Eye (tissue), 1 donor: ENCODE measurements at regions not wholly inside any gene's neighbourhood (a gene's known extent, or its start where the extent isn't known, plus 50 kb on each side); places are given as distances from the start of the nearest gene placed in this dataset.

Experiments used
- DNase-seq: peaks from one replicate; pipeline ENCODE4 v3.0.0-alpha.2; 2015

DNA sequence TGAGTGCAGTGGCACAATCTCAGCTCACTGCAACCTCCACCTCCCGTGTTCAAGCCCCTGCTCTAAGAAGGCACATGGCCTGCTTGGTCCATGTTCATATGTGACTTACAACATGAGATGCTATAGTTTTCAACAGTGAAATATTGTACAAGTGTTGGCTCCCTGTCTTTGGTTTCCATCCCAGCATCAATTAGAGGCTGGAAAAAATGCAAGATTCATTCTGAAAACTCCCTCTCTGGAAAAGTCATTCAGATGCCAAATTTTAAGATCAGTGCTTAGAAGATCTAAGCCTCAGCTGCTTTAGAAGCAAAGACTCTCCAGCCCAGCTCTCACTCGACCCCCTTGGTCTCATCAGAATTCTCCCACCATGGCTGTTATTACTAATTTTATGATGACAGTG lies 398.9 kb downstream of the KIF16B start:
- DNase-seq: no peak

DNA sequence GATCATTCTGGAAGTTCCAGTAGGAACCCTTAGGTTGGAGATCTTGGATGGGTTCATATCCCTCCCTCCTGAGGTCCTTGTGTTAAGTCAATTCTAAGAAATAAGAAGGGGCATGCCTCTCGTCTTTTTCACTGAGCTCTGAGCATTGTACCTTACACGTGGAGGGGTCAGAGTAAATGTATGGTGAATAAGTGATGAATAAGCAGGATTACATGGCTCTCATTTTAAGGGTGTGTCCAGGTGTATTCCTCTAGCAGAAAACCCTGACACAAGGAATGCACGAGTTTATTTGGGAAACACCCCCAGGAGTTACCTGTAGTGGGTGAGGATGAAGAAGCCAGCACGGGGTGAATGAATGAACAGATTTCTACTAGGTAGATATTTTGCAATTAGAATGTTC lies 400.2 kb downstream of the KIF16B start:
- DNase-seq: no peak

DNA sequence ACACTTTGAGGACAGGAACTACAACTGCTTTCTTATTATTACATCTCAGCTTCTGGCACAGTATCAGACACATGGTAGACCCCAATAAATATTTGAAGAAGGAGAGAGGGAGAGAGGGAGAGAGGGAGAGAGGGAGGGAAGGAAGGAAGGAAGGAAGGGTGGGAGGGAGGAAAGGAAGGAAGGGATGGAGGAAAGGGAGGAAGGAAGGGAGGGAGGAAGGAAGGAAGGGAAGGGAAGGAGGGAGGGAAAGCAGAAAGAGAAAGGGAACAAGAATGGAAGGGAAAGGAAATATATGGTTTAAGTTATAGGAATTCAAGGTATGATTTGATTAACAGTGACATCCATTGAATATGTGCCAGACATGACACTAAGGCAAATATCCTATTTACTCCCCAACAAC lies 402.1 kb downstream of the KIF16B start:
- DNase-seq: no peak

- DNase-seq: no peak
These were observed 402.8 kb downstream of the KIF16B start for GRCh38 chr20:16170406-16170971.

DNA sequence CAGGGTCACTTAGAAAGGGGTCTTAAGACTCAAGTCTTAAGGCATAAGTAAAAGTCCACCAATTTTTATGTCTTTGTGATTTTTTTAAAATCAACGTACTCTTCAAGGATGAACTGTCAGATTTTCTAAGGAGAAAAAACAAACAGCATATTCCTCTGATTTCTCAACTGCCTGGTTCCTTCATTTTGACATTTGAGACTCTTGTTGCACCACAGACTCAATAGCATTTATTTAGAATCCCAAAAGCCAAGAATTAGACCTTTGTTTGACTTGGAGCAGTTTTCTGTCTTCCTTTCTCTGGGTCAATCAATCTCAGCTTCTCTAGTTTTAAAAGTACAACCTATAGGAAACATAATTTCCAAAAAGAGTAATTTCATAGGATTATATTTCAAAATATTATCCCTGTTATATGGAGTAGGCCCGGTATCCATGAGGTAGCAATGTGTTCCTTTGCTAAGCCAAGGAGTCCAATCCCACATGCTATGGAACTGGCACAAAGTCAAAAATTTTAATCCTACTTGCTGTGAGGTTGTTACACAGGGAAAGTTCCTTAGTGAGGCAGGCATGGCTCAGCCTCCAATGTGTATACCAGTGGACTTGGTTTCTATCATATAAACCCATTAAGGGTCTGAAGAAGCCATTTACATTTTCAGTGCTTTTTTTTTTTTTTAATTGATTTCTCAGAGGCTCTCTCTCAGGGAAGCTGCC lies 405.7 kb downstream of the KIF16B start:
- peak; percentile 58 for DNase-seq

- DNase-seq: no peak
These were observed 406.5 kb downstream of the KIF16B start for GRCh38 chr20:16166737-16167136.

DNA sequence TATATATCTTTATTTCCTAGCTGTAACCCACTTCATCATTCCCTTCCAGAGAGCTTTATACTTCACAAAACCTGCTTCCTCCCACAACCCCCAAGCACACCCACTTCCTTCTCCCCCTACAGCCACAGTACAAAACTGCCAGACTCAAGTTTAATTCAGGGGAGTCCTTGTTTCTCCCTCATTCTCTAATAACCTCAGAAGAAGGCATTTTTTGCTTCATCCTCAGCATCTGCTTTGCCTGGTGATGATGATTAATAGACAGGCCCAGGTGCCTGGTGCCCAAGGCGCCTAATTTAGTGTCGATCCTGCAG lies 414.3 kb downstream of the KIF16B start:
- no peak for DNase-seq

DNA sequence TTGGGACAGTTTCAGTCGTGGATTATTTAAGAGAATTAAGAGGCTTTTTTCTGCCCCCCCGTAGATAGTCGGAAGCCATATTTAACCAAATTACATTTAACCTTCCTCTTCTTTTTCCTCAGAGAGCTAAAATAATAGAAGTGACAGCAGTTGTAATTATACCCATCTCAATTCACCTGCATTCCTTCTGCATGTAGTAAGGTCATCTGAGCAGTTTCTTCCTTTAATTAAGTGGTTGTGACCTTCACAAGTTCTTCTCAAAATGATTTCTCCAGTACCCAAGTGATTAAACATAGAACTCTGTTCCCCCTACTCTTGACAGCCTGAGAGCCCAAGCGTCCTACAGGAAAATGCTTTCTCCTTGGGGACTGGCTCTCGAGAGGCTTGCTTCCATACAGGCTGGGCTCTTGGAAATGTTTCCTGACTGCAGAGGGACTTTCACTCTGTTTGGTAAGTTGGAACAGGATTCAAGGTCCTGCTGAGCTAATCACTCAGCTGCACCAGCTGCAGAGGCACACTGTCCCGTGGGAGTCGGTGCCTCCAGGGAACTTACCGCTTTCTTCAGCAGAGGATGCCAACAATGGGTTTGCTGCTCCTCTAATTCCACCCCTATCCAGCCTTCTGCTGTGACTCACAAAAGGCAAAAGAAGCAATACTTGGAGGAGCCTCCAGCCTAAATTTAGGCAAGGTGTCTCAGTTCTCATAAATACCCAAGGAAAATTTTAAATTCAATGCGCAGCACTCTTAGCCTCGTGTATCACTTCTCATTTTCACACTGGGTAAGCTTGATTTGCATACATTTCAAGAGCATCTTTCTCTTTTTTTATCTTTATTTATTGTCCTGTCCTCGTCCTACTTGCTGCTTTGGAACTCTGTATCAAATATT lies 414.9 kb downstream of the KIF16B start:
- no peak for DNase-seq

DNA sequence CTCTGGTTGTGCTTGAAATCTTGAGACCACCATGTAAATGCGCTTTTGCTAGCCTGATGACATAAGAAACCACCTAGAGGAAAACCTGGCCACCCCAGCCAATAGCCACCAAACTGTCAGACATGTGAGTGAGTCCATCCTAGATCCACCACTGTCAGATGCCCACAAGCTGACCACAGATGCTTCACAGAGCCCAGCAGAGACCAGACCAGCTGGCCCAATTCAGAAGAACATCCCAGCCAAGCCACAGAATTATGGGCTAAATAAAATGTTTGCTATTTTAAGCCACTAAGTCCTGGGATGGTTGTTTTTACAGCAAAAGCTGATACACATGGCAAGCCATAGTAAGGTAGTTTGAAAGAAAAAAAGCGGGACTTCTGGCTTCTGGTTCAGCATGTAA lies 425.3 kb downstream of the KIF16B start:
- no peak for DNase-seq

- DNase-seq: no peak
These were observed 426.0 kb downstream of the KIF16B start for GRCh38 chr20:16147216-16147615.

- DNase-seq: no peak
These were observed 427.3 kb downstream of the KIF16B start for GRCh38 chr20:16145919-16146318.

GRCh38 chr20:16143596-16143995 lies 429.7 kb downstream of the KIF16B start:
- no peak for DNase-seq

- DNase-seq: no peak
These were observed 437.6 kb downstream of the KIF16B start for GRCh38 chr20:16135630-16136029.

GRCh38 chr20:16132036-16132798 lies 441.0 kb downstream of the KIF16B start:
- no peak for DNase-seq

GRCh38 chr20:16129411-16129810 lies 443.8 kb downstream of the KIF16B start:
- DNase-seq: no peak

GRCh38 chr20:16128538-16129106 lies 444.6 kb downstream of the KIF16B start:
- DNase-seq: no peak

DNA sequence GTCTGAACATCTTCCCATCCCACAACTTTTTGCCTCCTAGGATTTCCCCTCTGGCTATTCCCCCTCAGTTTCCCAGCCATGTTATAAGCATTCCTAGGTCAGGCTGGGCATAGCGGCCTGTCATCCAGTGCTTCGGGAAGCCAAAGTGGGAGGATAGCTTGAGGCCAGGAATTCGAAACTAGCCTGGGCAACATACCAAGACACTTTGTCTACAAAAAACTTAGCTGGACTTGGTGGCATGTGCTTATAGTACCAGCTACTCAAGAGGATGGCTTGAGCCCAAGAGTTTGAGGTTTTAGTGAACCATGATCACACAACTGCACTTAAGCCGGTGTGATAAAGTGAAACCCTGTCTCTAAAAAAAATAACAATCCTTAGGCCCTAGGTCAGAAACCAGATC lies 447.4 kb downstream of the KIF16B start:
- DNase-seq: no peak

GRCh38 chr20:16124911-16125776 lies 448.1 kb downstream of the KIF16B start:
- DNase-seq: no peak

DNA sequence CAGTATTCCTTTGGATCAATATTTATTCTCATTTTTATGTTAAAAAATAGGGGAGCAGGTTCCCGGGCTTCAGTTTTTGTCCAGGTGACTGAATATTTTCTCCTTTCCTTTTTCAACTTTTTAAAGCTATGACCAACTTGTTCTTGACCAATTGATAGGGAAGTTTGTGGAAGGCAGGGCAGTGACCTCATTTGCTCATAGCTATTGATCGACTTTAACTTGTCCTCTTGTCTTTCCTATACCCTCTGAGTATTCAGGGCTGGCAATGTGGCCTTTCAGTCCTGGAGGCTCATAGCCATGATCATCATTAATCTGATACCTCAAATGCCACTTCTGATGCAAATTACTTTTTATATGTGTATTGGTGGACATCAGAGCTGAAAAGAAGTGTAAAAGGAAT lies 448.8 kb downstream of the KIF16B start:
- no peak for DNase-seq

DNA sequence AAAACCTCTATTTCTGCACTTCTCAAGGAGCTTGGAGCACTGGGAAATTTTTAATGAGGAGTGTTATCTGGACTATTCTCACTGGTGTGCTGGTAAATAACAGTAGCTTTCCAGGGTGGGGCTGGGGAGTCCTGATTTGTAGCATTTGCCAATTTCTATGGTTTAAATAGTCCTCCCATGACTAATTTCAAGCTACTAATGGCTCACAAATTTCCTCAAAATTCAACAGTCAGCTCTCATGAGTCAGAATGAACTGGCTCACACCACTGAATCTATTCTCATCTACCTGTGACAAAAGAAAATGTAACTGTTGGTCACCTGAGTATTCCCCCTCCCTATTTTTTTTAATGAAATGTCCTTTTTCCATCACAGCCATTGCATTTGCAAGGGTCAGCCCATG lies 449.6 kb downstream of the KIF16B start:
- DNase-seq: no peak

DNA sequence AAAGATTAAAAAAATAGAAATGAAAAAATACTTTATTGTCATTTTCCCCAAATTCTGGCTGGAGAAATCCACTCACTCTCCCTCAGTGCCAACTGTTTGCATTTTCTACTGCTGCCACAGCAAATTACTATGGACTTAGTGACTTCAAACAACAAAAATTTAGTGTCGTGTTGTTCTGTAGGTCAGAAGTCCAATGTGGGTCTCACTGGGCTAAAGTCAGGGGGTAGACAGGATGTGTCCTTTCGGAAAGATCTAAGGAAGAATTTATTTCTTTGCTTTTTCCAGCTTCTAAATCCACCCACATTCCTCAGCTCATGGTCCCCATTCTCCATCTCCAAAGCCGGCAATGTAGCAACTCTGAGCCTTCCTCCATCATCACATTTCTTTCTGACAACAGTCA lies 453.3 kb downstream of the KIF16B start:
- DNase-seq: no peak

- no peak for DNase-seq
These were observed 457.2 kb downstream of the KIF16B start for GRCh38 chr20:16115911-16116552.
